Mammary epithelial cell (primary cell): ENCODE measurements at regions not wholly inside any gene's neighbourhood (a gene's known extent, or its start where the extent isn't known, plus 50 kb on each side); places are given as distances from the start of the nearest gene placed in this dataset.

Experiments
- CTCF ChIP-seq, 2 donors: IDR thresholded peaks in 1 of 2; conservative IDR thresholded peaks in 1 of 2; 2 replicates each; pipeline ENCODE4 v1.5.1; 2011 to 2012; ENCODE audit warnings: inconsistent platforms in 2 of 2, low read length in 2 of 2, mild to moderate bottlenecking in 2 of 2, control low read depth in 1 of 2, low read depth in 1 of 2; ENCODE audit not compliant: insufficient read depth in 1 of 2; ENCODE audit errors: extremely low read depth in 1 of 2
- EZH2 ChIP-seq: IDR thresholded peaks from 2 replicates; pipeline ENCODE4 v1.6.1; 2012; ENCODE audit warnings: low read length, inconsistent platforms, borderline replicate concordance

DNA sequence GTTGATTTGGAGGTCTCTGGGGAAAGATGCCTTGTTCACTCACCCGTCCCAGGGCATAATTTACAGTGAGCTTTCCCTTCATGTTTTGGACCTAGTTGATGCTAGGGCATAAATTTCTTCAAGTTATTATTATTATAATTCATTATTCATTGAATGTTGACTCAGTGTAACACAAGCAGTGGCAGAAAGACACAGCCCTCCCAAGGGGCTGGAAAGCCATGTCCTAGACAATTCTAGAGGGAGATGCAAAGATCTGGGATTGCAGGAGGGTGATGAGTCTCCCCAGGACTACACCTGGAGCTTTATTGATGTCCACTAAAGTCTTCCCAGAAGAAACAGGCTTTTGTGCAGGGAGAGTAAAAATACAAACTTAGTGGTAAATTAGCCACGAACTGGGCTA, 322.0 kb upstream of the MOCS1 start:
- TF ChIP-seq CTCF (conservative IDR thresholded peaks at IDR 0.05 in 1 of 2, IDR thresholded peaks at IDR 0.05 in 1 of 2; ENCODE audit: extremely low read depth in 1 of 2, insufficient read depth in 1 of 2, low read depth in 1 of 2, low read length in 2 of 2) (no peak), EZH2 (no peak)
